ENCODE measurements at regions not wholly inside any gene's neighbourhood (a gene's known extent, or its start where the extent isn't known, plus 50 kb on each side); places are given as distances from the start of the nearest gene placed in this dataset.

GRCh38 chr3:25985621-25986020 lies 195.7 kb downstream of the OXSM start:
- no peaks in the 10 kb centered on the region for H3K4me1 ChIP-seq (ENCODE audit: low read length)
- no peak overlapping the region for H3K4me2 ChIP-seq (ENCODE audit: low read length)
- no peak for TF ChIP-seq EZH2phosphoT487 (IDR thresholded peaks at IDR 0.05; ENCODE audit: low read depth)
- TF ChIP-seq, protein P1, sequence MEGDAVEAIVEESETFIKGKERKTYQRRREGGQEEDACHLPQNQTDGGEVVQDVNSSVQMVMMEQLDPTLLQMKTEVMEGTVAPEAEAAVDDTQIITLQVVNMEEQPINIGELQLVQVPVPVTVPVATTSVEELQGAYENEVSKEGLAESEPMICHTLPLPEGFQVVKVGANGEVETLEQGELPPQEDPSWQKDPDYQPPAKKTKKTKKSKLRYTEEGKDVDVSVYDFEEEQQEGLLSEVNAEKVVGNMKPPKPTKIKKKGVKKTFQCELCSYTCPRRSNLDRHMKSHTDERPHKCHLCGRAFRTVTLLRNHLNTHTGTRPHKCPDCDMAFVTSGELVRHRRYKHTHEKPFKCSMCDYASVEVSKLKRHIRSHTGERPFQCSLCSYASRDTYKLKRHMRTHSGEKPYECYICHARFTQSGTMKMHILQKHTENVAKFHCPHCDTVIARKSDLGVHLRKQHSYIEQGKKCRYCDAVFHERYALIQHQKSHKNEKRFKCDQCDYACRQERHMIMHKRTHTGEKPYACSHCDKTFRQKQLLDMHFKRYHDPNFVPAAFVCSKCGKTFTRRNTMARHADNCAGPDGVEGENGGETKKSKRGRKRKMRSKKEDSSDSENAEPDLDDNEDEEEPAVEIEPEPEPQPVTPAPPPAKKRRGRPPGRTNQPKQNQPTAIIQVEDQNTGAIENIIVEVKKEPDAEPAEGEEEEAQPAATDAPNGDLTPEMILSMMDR (IDR thresholded peaks at IDR 0.05; ENCODE audit: low read depth, low read length) = no peak
- no peaks in the 10 kb centered on the region for H3K27me3 ChIP-seq (ENCODE audit: low read depth, low read length)
- H3K4me3 ChIP-seq (ENCODE audit: low read length) = no peak overlapping the region
- H3K36me3 ChIP-seq (replicated peaks; ENCODE audit: low read depth, low read length) = no peaks in the 10 kb centered on the region
- no peak overlapping the region for H3K27ac ChIP-seq (ENCODE audit: low read length)
- H2AFZ ChIP-seq (ENCODE audit: low read depth, low read length) = no peak overlapping the region
- H4K20me1 ChIP-seq (ENCODE audit: insufficient read depth, low read length) = no peaks in the 10 kb centered on the region
- H3K9ac ChIP-seq (ENCODE audit: low read length) = no peak overlapping the region
- no peaks in the 10 kb centered on the region for H3K79me2 ChIP-seq (ENCODE audit: low read length)
- H3K9me3 ChIP-seq (ENCODE audit: insufficient read depth, low read length) = no peaks in the 10 kb centered on the region

GRCh38 chr3:25992606-25993005 lies 202.7 kb downstream of the OXSM start:
- Histone ChIP-seq H3K36me3 (replicated peaks; ENCODE audit: low read depth, low read length) (no peaks in the 10 kb centered on the region), H3K4me1 (ENCODE audit: low read length) (no peaks in the 10 kb centered on the region), H3K9me3 (ENCODE audit: insufficient read depth, low read length) (peaks cover 7% of the 10 kb centered on the region; the same call in 1 of the 2 replicates), H2AFZ (ENCODE audit: low read depth, low read length) (no peak overlapping the region), H3K79me2 (ENCODE audit: low read length) (no peaks in the 10 kb centered on the region), H3K4me3 (ENCODE audit: low read length) (no peak overlapping the region), H4K20me1 (ENCODE audit: insufficient read depth, low read length) (no peaks in the 10 kb centered on the region), H3K4me2 (ENCODE audit: low read length) (no peak overlapping the region), H3K27me3 (ENCODE audit: low read depth, low read length) (no peaks in the 10 kb centered on the region), H3K9ac (ENCODE audit: low read length) (no peak overlapping the region), H3K27ac (ENCODE audit: low read length) (no peak overlapping the region)
- TF ChIP-seq, protein P1 (IDR thresholded peaks at IDR 0.05; ENCODE audit: low read depth, low read length) = no peak
- no peak for TF ChIP-seq EZH2phosphoT487 (IDR thresholded peaks at IDR 0.05; ENCODE audit: low read depth)

DNA sequence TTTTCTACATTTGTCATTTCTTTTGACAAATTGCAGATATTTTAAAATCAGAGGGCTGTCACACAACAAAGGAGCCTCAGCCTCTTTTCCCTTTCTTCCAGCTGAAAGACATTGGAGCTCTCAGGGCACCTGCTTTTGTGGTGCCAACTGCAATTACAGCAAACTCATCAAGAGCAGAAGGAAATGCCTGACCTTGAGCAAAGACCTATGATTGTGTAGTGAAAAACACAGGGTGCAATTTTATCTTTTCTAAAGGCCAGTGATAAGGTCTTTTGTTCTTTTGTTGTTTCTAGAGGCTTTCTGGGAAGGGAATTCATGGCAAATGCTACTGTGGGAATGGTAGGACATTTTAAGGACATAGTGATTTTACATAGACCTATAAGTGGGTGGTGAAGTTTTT lies 214.3 kb downstream of the OXSM start:
- Histone ChIP-seq H3K9ac (ENCODE audit: low read length) (no peak overlapping the region), H2AFZ (ENCODE audit: low read depth, low read length) (no peak overlapping the region), H3K27ac (ENCODE audit: low read length) (no peak overlapping the region), H3K4me3 (ENCODE audit: low read length) (no peak overlapping the region), H3K9me3 (ENCODE audit: insufficient read depth, low read length) (no peaks in the 10 kb centered on the region), H3K4me2 (ENCODE audit: low read length) (no peak overlapping the region), H3K79me2 (ENCODE audit: low read length) (no peaks in the 10 kb centered on the region), H3K27me3 (ENCODE audit: low read depth, low read length) (no peaks in the 10 kb centered on the region), H4K20me1 (ENCODE audit: insufficient read depth, low read length) (no peaks in the 10 kb centered on the region), H3K36me3 (replicated peaks; ENCODE audit: low read depth, low read length) (no peaks in the 10 kb centered on the region), H3K4me1 (ENCODE audit: low read length) (no peaks in the 10 kb centered on the region)
- no peak for TF ChIP-seq EZH2phosphoT487 (IDR thresholded peaks at IDR 0.05; ENCODE audit: low read depth)
- TF ChIP-seq, protein P1 (IDR thresholded peaks at IDR 0.05; ENCODE audit: low read depth, low read length) = no peak

DNA sequence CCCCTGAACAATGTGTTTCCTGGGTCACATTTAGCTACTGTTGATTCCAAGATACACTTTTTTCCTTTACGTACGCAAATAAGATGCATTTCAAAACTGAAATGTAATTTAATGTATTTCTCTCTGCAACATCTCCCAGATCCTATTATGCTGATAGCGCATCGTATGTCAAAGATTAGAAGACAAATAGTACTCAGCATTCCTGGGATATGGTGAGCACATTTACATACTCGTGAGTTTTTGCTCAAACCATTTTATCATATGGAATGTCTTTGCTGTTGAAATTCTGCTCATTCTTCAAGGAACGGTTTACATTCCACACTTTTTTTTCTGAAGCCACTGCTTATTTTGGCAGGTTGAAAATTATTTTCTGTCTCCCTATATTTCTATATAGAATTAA lies 221.4 kb downstream of the OXSM start:
- Histone ChIP-seq H3K27me3 (ENCODE audit: low read depth, low read length) (no peaks in the 10 kb centered on the region), H3K4me1 (ENCODE audit: low read length) (no peaks in the 10 kb centered on the region)

More for the DNA sequence above, 221.4 kb downstream of the OXSM start:
- Histone ChIP-seq H3K9me3 (ENCODE audit: insufficient read depth, low read length) (no peaks in the 10 kb centered on the region), H3K4me3 (ENCODE audit: low read length) (no peak overlapping the region), H2AFZ (ENCODE audit: low read depth, low read length) (no peak overlapping the region), H3K9ac (ENCODE audit: low read length) (no peak overlapping the region), H3K27ac (ENCODE audit: low read length) (no peak overlapping the region), H3K4me2 (ENCODE audit: low read length) (no peak overlapping the region), H4K20me1 (ENCODE audit: insufficient read depth, low read length) (no peaks in the 10 kb centered on the region), H3K79me2 (ENCODE audit: low read length) (no peaks in the 10 kb centered on the region), H3K36me3 (replicated peaks; ENCODE audit: low read depth, low read length) (no peaks in the 10 kb centered on the region)
- TF ChIP-seq EZH2phosphoT487 (IDR thresholded peaks at IDR 0.05; ENCODE audit: low read depth) = no peak
- TF ChIP-seq, protein P1 (IDR thresholded peaks at IDR 0.05; ENCODE audit: low read depth, low read length) = no peak

Data from OCI-LY3 (cell line).